ENCODE measurements at regions not wholly inside any gene's neighbourhood (a gene's known extent, or its start where the extent isn't known, plus 50 kb on each side); places are given as distances from the start of the nearest gene placed in this dataset.

DNA sequence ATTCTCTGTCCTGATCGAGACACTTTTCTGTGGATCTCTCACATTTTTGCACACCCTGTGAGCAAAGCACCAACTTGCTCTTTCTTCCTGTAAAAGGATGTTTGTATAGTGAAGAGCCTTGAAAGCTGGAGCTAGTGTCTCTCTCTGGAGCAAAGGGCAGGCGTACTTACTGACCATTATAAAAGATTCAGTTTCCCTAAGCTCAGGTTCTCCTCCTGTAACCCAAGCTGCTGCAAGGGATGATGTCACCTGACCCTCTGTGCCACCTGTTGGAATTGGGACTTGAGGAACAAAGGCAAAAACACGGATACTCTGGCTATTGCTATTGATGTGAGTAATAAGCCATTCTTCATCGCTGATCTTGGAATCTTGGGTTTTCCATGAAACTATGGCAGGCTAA, 52.6 kb upstream of the NEMP2 start:
- peak; percentile 45 for TF ChIP-seq ATF3 (IDR thresholded peaks at IDR 0.05)
- TF ChIP-seq ATF3 (CRISPR knock-in tag; conservative IDR thresholded peaks at IDR 0.05): no peak
- no peak for TF ChIP-seq ZNF785 (CRISPR knock-in tag; IDR thresholded peaks at IDR 0.05)
- no peak for TF ChIP-seq KAT2B (IDR thresholded peaks at IDR 0.05; ENCODE audit: low read depth, low read length)
- H3K27me3 ChIP-seq (ENCODE audit: control insufficient read depth in 2 of 2, insufficient read depth in 2 of 2, low read length in 2 of 2): no peaks in the 10 kb centered on the region
- no peak for ATAC-seq
- WGBS (ENCODE audit: insufficient coverage, low coverage, missing lambda C conversion rate): 59% methylated on average over 4 of the region's 4 CpGs
- no peak overlapping the region for H3K4me3 ChIP-seq
- peaks cover 4 to 32% of the 10 kb centered on the region in 2 experiments; a peak in 4 of 5 replicates for H3K4me1 ChIP-seq (replicated peaks in 1 of 2; ENCODE audit: control insufficient read depth in 2 of 2, insufficient read depth in 2 of 2, low read length in 2 of 2)
- no peak for DNase-seq (ENCODE audit: extremely low read depth in 1 of 4, low spot score in 3 of 4)
- H3K9me3 ChIP-seq (replicated peaks; ENCODE audit: control insufficient read depth, insufficient read depth, low read depth, low read length): no peaks in the 10 kb centered on the region; the same call in 1 of the 2 replicates
- no peak overlapping the region for H3K9ac ChIP-seq (ENCODE audit: insufficient read depth in 1 of 2, low read depth in 2 of 2, low read length in 2 of 2)
- no peak overlapping the region for H3K4me2 ChIP-seq (ENCODE audit: insufficient read depth, low read length)
- H4K20me1 ChIP-seq (replicated peaks; ENCODE audit: control insufficient read depth, insufficient read depth, low read length): no peaks in the 10 kb centered on the region
- no peaks in the 10 kb centered on the region for H3K36me3 ChIP-seq (ENCODE audit: control insufficient read depth, insufficient read depth, low read length)
- no peaks in the 10 kb centered on the region for H3K79me2 ChIP-seq (ENCODE audit: control insufficient read depth, insufficient read depth, low read length)
- in situ Hi-C loops (cut with MboI): no loop called here
- no peak for FAIRE-seq
- no peaks in the 10 kb centered on the region for H3K9me1 ChIP-seq (ENCODE audit: control insufficient read depth, insufficient read depth, low read length)
- H3K27ac ChIP-seq (ENCODE audit: extremely low read depth, low read depth, low read length): no peak overlapping the region
- POLR2A ChIA-PET: no interaction called here
- CTCF ChIA-PET (ENCODE audit: low intra/inter-chr PET ratio): no interaction called here
- no peak overlapping the region for H2AFZ ChIP-seq (ENCODE audit: low read depth, low read length)
- BruUV-seq (replicated peaks): no TSS peak
- intact Hi-C loops (cut with micrococcal nuclease): no loop called here

GRCh38 chr2:190589008-190589407, 54.5 kb upstream of the NEMP2 start:
- Histone ChIP-seq H3K9me3 (replicated peaks; ENCODE audit: control insufficient read depth, insufficient read depth, low read depth, low read length) (no peaks in the 10 kb centered on the region; the same call in 1 of the 2 replicates), H3K4me3 (no peak overlapping the region), H3K4me2 (ENCODE audit: insufficient read depth, low read length) (no peak overlapping the region), H3K36me3 (ENCODE audit: control insufficient read depth, insufficient read depth, low read length) (no peaks in the 10 kb centered on the region), H4K20me1 (replicated peaks; ENCODE audit: control insufficient read depth, insufficient read depth, low read length) (no peaks in the 10 kb centered on the region), H3K9ac (ENCODE audit: insufficient read depth in 1 of 2, low read depth in 2 of 2, low read length in 2 of 2) (no peak overlapping the region), H3K27ac (ENCODE audit: extremely low read depth, low read depth, low read length) (no peak overlapping the region), H3K9me1 (ENCODE audit: control insufficient read depth, insufficient read depth, low read length) (no peaks in the 10 kb centered on the region), H3K27me3 (ENCODE audit: control insufficient read depth in 2 of 2, insufficient read depth in 2 of 2, low read length in 2 of 2) (no peaks in the 10 kb centered on the region), H3K4me1 (replicated peaks in 1 of 2; ENCODE audit: control insufficient read depth in 2 of 2, insufficient read depth in 2 of 2, low read length in 2 of 2) (peaks cover 0 to 13% of the 10 kb centered on the region in 2 experiments; a peak in 3 of 5 replicates), H3K79me2 (ENCODE audit: control insufficient read depth, insufficient read depth, low read length) (no peaks in the 10 kb centered on the region), H2AFZ (ENCODE audit: low read depth, low read length) (no peak overlapping the region)
- ChIA-PET POLR2A (interaction anchor here (0.8 to 1.2 kb wide), 2 partner anchors 8 to 27 kb away, joined by 3 to 5 read pairs; no protein-coding TSS in a partner anchor), CTCF (ENCODE audit: low intra/inter-chr PET ratio) (no interaction called here)
- TF ChIP-seq FOSL1 (tag; conservative IDR thresholded peaks at IDR 0.05): no peak
- TF ChIP-seq ZNF143 (CRISPR knock-in tag; IDR thresholded peaks at IDR 0.05): no peak
- no peak for TF ChIP-seq ZNF586 (CRISPR knock-in tag; conservative IDR thresholded peaks at IDR 0.05)
- no peak for TF ChIP-seq CREBBP (IDR thresholded peaks at IDR 0.05; ENCODE audit: low read depth, low read length)
- DNase-seq (ENCODE audit: extremely low read depth in 1 of 4, low spot score in 3 of 4): no peak
- WGBS (ENCODE audit: insufficient coverage, low coverage, missing lambda C conversion rate): 60% methylated on average over 1 of the region's 1 CpG
- FAIRE-seq: no peak
- no peak for ATAC-seq
- in situ Hi-C loops (cut with MboI) (no loop called here), intact Hi-C loops (cut with micrococcal nuclease) (no loop called here)
- BruUV-seq (replicated peaks): no TSS peak
